ENCODE measurements at regions not wholly inside any gene's neighbourhood (a gene's known extent, or its start where the extent isn't known, plus 50 kb on each side); places are given as distances from the start of the nearest gene placed in this dataset.

DNA sequence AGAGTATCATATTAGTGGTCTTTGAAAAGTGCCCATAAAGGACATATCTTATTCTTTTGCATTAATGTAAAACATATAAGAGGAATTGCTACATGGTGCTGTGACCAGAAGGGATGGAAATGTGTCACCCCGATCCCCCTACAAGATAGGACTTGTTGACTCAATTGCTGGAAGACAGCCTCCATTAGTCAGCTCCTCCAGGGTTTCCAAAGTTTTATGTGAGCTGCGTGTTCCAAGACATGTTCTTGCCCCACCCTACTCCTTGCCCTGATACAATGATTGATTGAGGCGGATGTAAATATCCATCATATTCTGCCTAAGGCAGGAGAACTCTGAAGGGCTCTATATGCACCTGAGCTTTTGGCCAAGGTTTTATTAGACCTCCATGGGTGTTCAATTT, 541.0 kb upstream of the ZEB2 start:
- Mint-ChIP-seq H3K4me1 (ENCODE audit: insufficient read depth, unreplicated experiment) (peaks cover 35% of the 10 kb centered on the region), H3K36me3 (ENCODE audit: insufficient read depth, unreplicated experiment) (no peaks in the 10 kb centered on the region), H3K9me3 (ENCODE audit: unreplicated experiment) (peaks cover 17% of the 10 kb centered on the region), H3K4me3 (ENCODE audit: unreplicated experiment) (no peak overlapping the region), H3K27ac (ENCODE audit: low read depth, unreplicated experiment) (peak overlapping the region; percentile 77), H3K27me3 (ENCODE audit: insufficient read depth, unreplicated experiment) (no peaks in the 10 kb centered on the region)
- CTCF ChIA-PET: no interaction called here
- DNase-seq (ENCODE audit: unreplicated experiment): peak; percentile 94
- no peak for TF ChIP-seq CTCF (IDR thresholded peaks at IDR 0.05; ENCODE audit: unreplicated experiment)
- intact Hi-C loops (cut with micrococcal nuclease): no loop called here
- BruUV-seq (replicated peaks): no TSS peak
- POLR2A ChIA-PET: interaction anchor here (0.6 to 2.0 kb wide), 6 partner anchors 10 to 1573 kb away, joined by 3 to 8 read pairs (median 6); no protein-coding TSS in a partner anchor

- no peak for DNase-seq (ENCODE audit: unreplicated experiment)
- Mint-ChIP-seq H3K4me3 (ENCODE audit: unreplicated experiment) (no peak overlapping the region), H3K9me3 (ENCODE audit: unreplicated experiment) (peaks cover 17% of the 10 kb centered on the region), H3K36me3 (ENCODE audit: insufficient read depth, unreplicated experiment) (no peaks in the 10 kb centered on the region), H3K4me1 (ENCODE audit: insufficient read depth, unreplicated experiment) (peaks cover 28% of the 10 kb centered on the region), H3K27me3 (ENCODE audit: insufficient read depth, unreplicated experiment) (no peaks in the 10 kb centered on the region), H3K27ac (ENCODE audit: low read depth, unreplicated experiment) (peak overlapping the region; percentile 5)
- intact Hi-C loops (cut with micrococcal nuclease): no loop called here
- TF ChIP-seq CTCF (IDR thresholded peaks at IDR 0.05; ENCODE audit: unreplicated experiment): no peak
- ChIA-PET CTCF (interaction anchor here (0.6 kb wide), 1 partner anchor 73 kb away, joined by 3 read pairs; no protein-coding TSS in a partner anchor), POLR2A (interaction anchor here (1.0 to 2.0 kb wide), 3 partner anchors 11 to 97 kb away, joined by 4 to 8 read pairs (median 7); no protein-coding TSS in a partner anchor)
- BruUV-seq (replicated peaks): no TSS peak
These were observed 540.0 kb upstream of the ZEB2 start for GRCh38 chr2:145059914-145060313.

DNA sequence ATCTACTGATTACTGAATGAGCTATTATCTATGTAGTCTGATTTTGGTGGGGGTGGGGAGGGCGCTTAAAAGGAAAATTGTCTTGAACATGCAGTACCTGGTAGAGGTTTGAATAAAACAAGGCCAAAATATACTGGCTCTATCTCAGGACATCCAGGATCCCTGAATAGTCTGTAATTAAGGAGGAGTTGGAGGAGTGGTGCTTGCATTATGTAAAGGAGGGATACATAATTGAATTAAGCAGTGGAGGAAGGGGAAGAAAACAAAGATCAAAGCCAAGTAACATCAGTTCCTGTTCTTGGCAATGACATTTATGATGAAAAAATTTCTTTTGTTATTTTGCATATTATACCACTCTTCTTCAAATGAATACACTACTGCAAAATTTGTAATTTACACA, 539.4 kb upstream of the ZEB2 start:
- intact Hi-C loops (cut with micrococcal nuclease): no loop called here
- Mint-ChIP-seq H3K27ac (ENCODE audit: low read depth, unreplicated experiment) (peak overlapping the region; percentile 5), H3K4me1 (ENCODE audit: insufficient read depth, unreplicated experiment) (peaks cover 23% of the 10 kb centered on the region), H3K4me3 (ENCODE audit: unreplicated experiment) (no peak overlapping the region), H3K9me3 (ENCODE audit: unreplicated experiment) (peaks cover 17% of the 10 kb centered on the region), H3K36me3 (ENCODE audit: insufficient read depth, unreplicated experiment) (no peaks in the 10 kb centered on the region), H3K27me3 (ENCODE audit: insufficient read depth, unreplicated experiment) (no peaks in the 10 kb centered on the region)
- no peak for DNase-seq (ENCODE audit: unreplicated experiment)
- POLR2A ChIA-PET: no interaction called here
- CTCF ChIA-PET: interaction anchor here (0.6 to 0.7 kb wide), 2 partner anchors 72 to 1112 kb away, joined by 3 read pairs; no protein-coding TSS in a partner anchor
- no TSS peak for BruUV-seq (replicated peaks)
- TF ChIP-seq CTCF (IDR thresholded peaks at IDR 0.05; ENCODE audit: unreplicated experiment): no peak

DNA sequence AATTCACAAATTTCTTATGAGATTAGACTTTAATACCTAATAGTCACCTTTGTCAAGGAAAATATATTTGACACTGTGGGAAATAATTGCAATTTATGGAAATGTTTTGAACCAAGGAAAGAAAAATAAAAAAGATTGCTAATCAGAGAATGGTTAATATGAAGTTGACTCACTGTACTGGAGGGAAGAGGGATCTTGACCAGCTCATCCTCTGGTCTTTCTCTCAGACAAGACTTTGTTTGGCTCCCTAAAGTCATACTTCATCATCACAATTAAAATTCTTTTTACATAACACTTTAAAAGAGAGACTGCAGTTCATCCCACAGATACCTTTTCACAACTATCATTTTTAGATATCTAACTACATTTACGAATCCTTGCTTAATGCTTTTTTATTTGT, 538.5 kb upstream of the ZEB2 start:
- no TSS peak for BruUV-seq (replicated peaks)
- Mint-ChIP-seq H3K4me3 (ENCODE audit: unreplicated experiment) (no peak overlapping the region), H3K36me3 (ENCODE audit: insufficient read depth, unreplicated experiment) (no peaks in the 10 kb centered on the region), H3K4me1 (ENCODE audit: insufficient read depth, unreplicated experiment) (peaks cover 18% of the 10 kb centered on the region), H3K9me3 (ENCODE audit: unreplicated experiment) (peaks cover 13% of the 10 kb centered on the region), H3K27me3 (ENCODE audit: insufficient read depth, unreplicated experiment) (no peaks in the 10 kb centered on the region), H3K27ac (ENCODE audit: low read depth, unreplicated experiment) (no peak overlapping the region)
- ChIA-PET CTCF (no interaction called here), POLR2A (no interaction called here)
- no peak for TF ChIP-seq CTCF (IDR thresholded peaks at IDR 0.05; ENCODE audit: unreplicated experiment)
- intact Hi-C loops (cut with micrococcal nuclease): no loop called here
- no peak for DNase-seq (ENCODE audit: unreplicated experiment)

Data from MCF 10A (cell line).